WTC11 (cell line): ENCODE measurements at regions not wholly inside any gene's neighbourhood (a gene's known extent, or its start where the extent isn't known, plus 50 kb on each side); places are given as distances from the start of the nearest gene placed in this dataset.

ENCODE experiments used
- ATAC-seq: fragments of 200-7000 bp; cut with Tn5 transposase; 2 replicates; pipeline ENCODE4 v1.10.0; 2021; ENCODE audit warnings: mild to moderate bottlenecking, moderate library complexity
- CTCF ChIA-PET: fragments of 300-600 bp; sonication (Branson Sonifier 250); formaldehyde crosslinking; loops from one replicate; lab custom pipeline; 2021; ENCODE audit warnings: antibody characterized with exemption; lab: Charles Lee
- POLR2A ChIA-PET: fragments of 350-600 bp; sonication (Branson Sonifier 250); formaldehyde crosslinking; loops from one replicate; lab custom pipeline; 2021; ENCODE audit warnings: antibody characterized with exemption; lab: Charles Lee
- DNase-seq: peaks from one replicate; pipeline ENCODE4 v3.0.0; 2021; ENCODE audit warnings: low spot score
- H3K27ac Mint-ChIP-seq: 2 replicates; pipeline ENCODE4 v1.8.0; 2021; ENCODE audit warnings: mixed read lengths
- H3K27me3 Mint-ChIP-seq: 2 replicates; pipeline ENCODE4 v1.8.0; 2021; ENCODE audit warnings: low read depth, mild to moderate bottlenecking, moderate library complexity, mixed read lengths
- H3K36me3 Mint-ChIP-seq: 2 replicates; pipeline ENCODE4 v1.8.0; 2021; ENCODE audit warnings: mixed read lengths
- H3K4me1 Mint-ChIP-seq: 2 replicates; pipeline ENCODE4 v1.8.0; 2022; ENCODE audit warnings: mixed read lengths
- H3K4me3 Mint-ChIP-seq: 2 replicates; pipeline ENCODE4 v1.8.0; 2021; ENCODE audit warnings: mild to moderate bottlenecking, moderate library complexity, mixed read lengths
- H3K9me3 Mint-ChIP-seq: 2 replicates; pipeline ENCODE4 v1.8.0; 2021; ENCODE audit warnings: mixed read lengths
- AFF4 ChIP-seq: sonication (generic); formaldehyde crosslinking; IDR thresholded peaks from 2 replicates; pipeline ENCODE4 v1.8.1; 2023; ENCODE audit warnings: mild to moderate bottlenecking, missing genetic modification reagents, borderline replicate concordance
- E2F1 ChIP-seq: sonication (generic); formaldehyde crosslinking; IDR thresholded peaks from 2 replicates; pipeline ENCODE4 v1.8.0; 2022; ENCODE audit warnings: mild to moderate bottlenecking, missing genetic modification reagents
- ESRRA ChIP-seq: sonication (generic); formaldehyde crosslinking; IDR thresholded peaks from 2 replicates; pipeline ENCODE4 v1.8.1; 2022; ENCODE audit warnings: mild to moderate bottlenecking, missing genetic modification reagents, borderline replicate concordance
- FOXJ3 ChIP-seq: sonication (generic); formaldehyde crosslinking; IDR thresholded peaks from 2 replicates; pipeline ENCODE4 v1.9.0; 2021; ENCODE audit warnings: missing genetic modification reagents, mild to moderate bottlenecking, borderline replicate concordance
- FOXP1 ChIP-seq: sonication (generic); formaldehyde crosslinking; IDR thresholded peaks from 2 replicates; pipeline ENCODE4 v1.8.0; 2022; ENCODE audit warnings: missing genetic modification reagents, mild to moderate bottlenecking, moderate library complexity, borderline replicate concordance
- FOXP4 ChIP-seq: sonication (generic); formaldehyde crosslinking; IDR thresholded peaks from 2 replicates; pipeline ENCODE4 v1.8.0; 2022; ENCODE audit warnings: mild to moderate bottlenecking, missing genetic modification reagents
- IRF2 ChIP-seq: sonication (generic); formaldehyde crosslinking; IDR thresholded peaks from 2 replicates; pipeline ENCODE4 v1.8.0; 2022; ENCODE audit warnings: low read depth, missing genetic modification reagents, borderline replicate concordance
- JAZF1 ChIP-seq: fragments of 250-450 bp; sonication (Bioruptor Pico); IDR thresholded peaks from 2 replicates; pipeline ENCODE4 v1.9.0; 2021; ENCODE audit warnings: moderate library complexity, mild to moderate bottlenecking, inconsistent platforms
- MXD4 ChIP-seq: fragments of 250-450 bp; sonication (Bioruptor Pico); IDR thresholded peaks from 2 replicates; pipeline ENCODE4 v1.8.0; 2021; ENCODE audit warnings: mild to moderate bottlenecking, moderate library complexity, borderline replicate concordance
- NFYB ChIP-seq: sonication (generic); formaldehyde crosslinking; conservative IDR thresholded peaks from 2 replicates; pipeline ENCODE4 v1.8.0; 2022; ENCODE audit warnings: low read depth, missing genetic modification reagents
- NR1H2 ChIP-seq: sonication (generic); formaldehyde crosslinking; IDR thresholded peaks from 2 replicates; pipeline ENCODE4 v1.9.0; 2021; ENCODE audit warnings: mild to moderate bottlenecking, moderate library complexity, missing genetic modification reagents
- NR2C2 ChIP-seq: sonication (generic); formaldehyde crosslinking; IDR thresholded peaks from 2 replicates; pipeline ENCODE4 v1.8.0; 2022; ENCODE audit warnings: mild to moderate bottlenecking, missing genetic modification reagents
- OVOL2 ChIP-seq: fragments of 250-450 bp; sonication (Bioruptor Pico); IDR thresholded peaks from 2 replicates; pipeline ENCODE4 v1.9.0; 2021; ENCODE audit warnings: mild to moderate bottlenecking, borderline replicate concordance
- RELA ChIP-seq: sonication (generic); formaldehyde crosslinking; IDR thresholded peaks from 2 replicates; pipeline ENCODE4 v1.8.1; 2022; ENCODE audit warnings: missing genetic modification reagents, mild to moderate bottlenecking, borderline replicate concordance
- SMAD3 ChIP-seq: sonication (generic); formaldehyde crosslinking; IDR thresholded peaks from 2 replicates; pipeline ENCODE4 v1.8.0; 2022; ENCODE audit warnings: missing genetic modification reagents, mild to moderate bottlenecking, borderline replicate concordance
- SMAD4 ChIP-seq: sonication (generic); formaldehyde crosslinking; IDR thresholded peaks from 2 replicates; pipeline ENCODE4 v1.8.0; 2022; ENCODE audit warnings: mild to moderate bottlenecking, missing genetic modification reagents
- ZMAT4 ChIP-seq: fragments of 250-450 bp; sonication (Bioruptor Pico); IDR thresholded peaks from 2 replicates; pipeline ENCODE4 v1.9.0; 2021; ENCODE audit warnings: mild to moderate bottlenecking
- ZNF138 ChIP-seq: sonication (generic); formaldehyde crosslinking; conservative IDR thresholded peaks from 2 replicates; pipeline ENCODE4 v1.8.1; 2022; ENCODE audit warnings: mild to moderate bottlenecking, moderate library complexity, missing genetic modification reagents
- ZNF219 ChIP-seq: sonication (generic); formaldehyde crosslinking; IDR thresholded peaks from 2 replicates; pipeline ENCODE4 v1.8.0; 2023; ENCODE audit warnings: missing genetic modification reagents, mild to moderate bottlenecking, borderline replicate concordance
- ZNF281 ChIP-seq: sonication (generic); formaldehyde crosslinking; IDR thresholded peaks from 2 replicates; pipeline ENCODE4 v1.8.0; 2023; ENCODE audit warnings: mild to moderate bottlenecking, missing genetic modification reagents
- ZNF396 ChIP-seq: fragments of 250-450 bp; sonication (Bioruptor Pico); IDR thresholded peaks from 2 replicates; pipeline ENCODE4 v1.8.0; 2021; ENCODE audit warnings: mild to moderate bottlenecking, moderate library complexity, borderline replicate concordance
- ZNF416 ChIP-seq: fragments of 250-450 bp; sonication (Bioruptor Pico); IDR thresholded peaks from 2 replicates; pipeline ENCODE4 v1.9.0; 2021; ENCODE audit warnings: mild to moderate bottlenecking, inconsistent platforms
- ZSCAN18 ChIP-seq: fragments of 250-450 bp; sonication (Bioruptor Pico); IDR thresholded peaks from 2 replicates; pipeline ENCODE4 v2.1.2; 2022; ENCODE audit warnings: mild to moderate bottlenecking, moderate library complexity

GRCh38 chr1:30064547-30064946, 658.8 kb downstream of the MATN1 start:
- H3K9me3 Mint-ChIP-seq: peaks cover 8% of the 10 kb centered on the region
- no peak overlapping the region for H3K4me3 Mint-ChIP-seq
- POLR2A ChIA-PET: no interaction called here
- no peak for ATAC-seq
- DNase-seq: no peak
- H3K27me3 Mint-ChIP-seq: no peaks in the 10 kb centered on the region; the same call in 1 of the 2 replicates
- no peak for TF ChIP-seq ZNF396 (CRISPR knock-in tag)
- TF ChIP-seq AFF4: no peak
- no peak for TF ChIP-seq NFYB (CRISPR knock-in tag)
- TF ChIP-seq ZNF416 (CRISPR knock-in tag): no peak
- TF ChIP-seq SMAD4 (CRISPR knock-in tag): no peak
- TF ChIP-seq RELA: no peak
- TF ChIP-seq OVOL2 (CRISPR knock-in tag): no peak
- no peak for TF ChIP-seq JAZF1 (CRISPR knock-in tag)
- TF ChIP-seq MXD4 (CRISPR knock-in tag): no peak
- TF ChIP-seq ZSCAN18 (CRISPR knock-in tag): no peak
- no peak for TF ChIP-seq ESRRA
- TF ChIP-seq ZNF138: no peak
- TF ChIP-seq NR2C2 (CRISPR knock-in tag): no peak
- no peak for TF ChIP-seq SMAD3 (CRISPR knock-in tag)
- TF ChIP-seq FOXP1 (CRISPR knock-in tag): no peak
- no peak for TF ChIP-seq NR1H2
- H3K4me1 Mint-ChIP-seq: 0 out of 2 replicates have a peak, but pooled peaks cover 7% of the 10 kb centered on the region
- H3K36me3 Mint-ChIP-seq: no peaks in the 10 kb centered on the region
- H3K27ac Mint-ChIP-seq: no peak overlapping the region
- CTCF ChIA-PET: no interaction called here

GRCh38 chr1:30063621-30064280, 659.6 kb downstream of the MATN1 start:
- CTCF ChIA-PET: interaction anchor here (1.6 kb wide), 1 partner anchor 48 kb away, joined by 3 read pairs; no protein-coding TSS in a partner anchor
- H3K4me3 Mint-ChIP-seq: no peak overlapping the region
- no peak overlapping the region for H3K27ac Mint-ChIP-seq
- TF ChIP-seq FOXJ3 (CRISPR knock-in tag) (no peak), ZMAT4 (CRISPR knock-in tag) (no peak), IRF2 (CRISPR knock-in tag) (no peak), ZNF281 (CRISPR knock-in tag) (no peak), ZNF219 (CRISPR knock-in tag) (no peak), FOXP4 (CRISPR knock-in tag) (no peak), E2F1 (no peak)

More at GRCh38 chr1:30063621-30064280, 659.6 kb downstream of the MATN1 start:
- H3K4me1 Mint-ChIP-seq: 0 out of 2 replicates have a peak, but pooled peaks cover 7% of the 10 kb centered on the region
- DNase-seq (no peak), ATAC-seq (no peak)
- POLR2A ChIA-PET: no interaction called here
- no peaks in the 10 kb centered on the region for H3K36me3 Mint-ChIP-seq
- H3K27me3 Mint-ChIP-seq: no peaks in the 10 kb centered on the region; the same call in 1 of the 2 replicates
- peaks cover 8% of the 10 kb centered on the region for H3K9me3 Mint-ChIP-seq
